ENCODE measurements at regions not wholly inside any gene's neighbourhood (a gene's known extent, or its start where the extent isn't known, plus 50 kb on each side); places are given as distances from the start of the nearest gene placed in this dataset.

- H4K8ac ChIP-seq (ENCODE audit: low read depth in 2 of 2, low read length in 2 of 2) = no peak overlapping the region
- 40% methylated on average over 1 of the region's 5 CpGs; no CpG with 5 or more reads in 1 of the 2 experiments for WGBS, 2 experiments (ENCODE audit: extremely low coverage in 2 of 2, insufficient read length in 1 of 2)
- no peak overlapping the region for H2BK20ac ChIP-seq (ENCODE audit: low read depth, low read length)
- no peak overlapping the region for H2AK5ac ChIP-seq (ENCODE audit: low read depth, low read length)
- no peak overlapping the region for H3K4me2 ChIP-seq (ENCODE audit: low read depth, low read length)
- H3K56ac ChIP-seq (ENCODE audit: extremely low read depth, insufficient read depth, low read length) = no peak overlapping the region
- H4K91ac ChIP-seq (ENCODE audit: insufficient read depth, low read depth, low read length) = no peak overlapping the region
- no peaks in the 10 kb centered on the region for H3K79me1 ChIP-seq (ENCODE audit: low read depth in 1 of 2, low read length in 2 of 2)
- no peak overlapping the region for H3K4ac ChIP-seq (ENCODE audit: low read depth, low read length)
- no peak overlapping the region for H3K18ac ChIP-seq (ENCODE audit: low read depth, low read length)
- ChIA-PET POLR2A (ENCODE audit: unreplicated experiment) (no interaction called here), CTCF (interaction anchor here (0.6 kb wide), 1 partner anchor 468 kb away, joined by 3 read pairs; no protein-coding TSS in a partner anchor)
- H2BK120ac ChIP-seq (ENCODE audit: low read depth, low read length) = no peak overlapping the region
- no peaks in the 10 kb centered on the region for H4K20me1 ChIP-seq (ENCODE audit: insufficient read depth, low read length)
- in situ Hi-C loops (cut with MboI; ENCODE audit: low sequenced_read_pairs) = no loop called here
- peaks cover 15% of the 10 kb centered on the region for H3K27me3 ChIP-seq (ENCODE audit: control insufficient read depth, insufficient read depth, low read length)
- H2AK9ac ChIP-seq (replicated peaks; ENCODE audit: low read depth, low read length, poor library complexity) = no peak overlapping the region
- no peak overlapping the region for H3K27ac ChIP-seq (ENCODE audit: insufficient read depth, low read length)
- no peak overlapping the region for H2BK5ac ChIP-seq (ENCODE audit: low read depth, low read length, poor library complexity, severe bottlenecking)
- no peaks in the 10 kb centered on the region; the same call in 1 of the 2 replicates for H3K9me3 ChIP-seq (ENCODE audit: control insufficient read depth, insufficient read depth, low read length)
- H2BK15ac ChIP-seq (ENCODE audit: low read depth, low read length) = no peak overlapping the region
- H3K4me3 ChIP-seq (ENCODE audit: insufficient read depth, low read depth, low read length) = no peak overlapping the region
- intact Hi-C loops (cut with micrococcal nuclease) = no loop called here
- DNase-seq (no peak), ATAC-seq (ENCODE audit: low read depth) (no peak)
- H3K4me1 ChIP-seq (ENCODE audit: control insufficient read depth, insufficient read depth, low read length) = peaks cover 1% of the 10 kb centered on the region; the same call in 1 of the 2 replicates
- no peaks in the 10 kb centered on the region for H3K36me3 ChIP-seq (ENCODE audit: control insufficient read depth, insufficient read depth, low read length)
- dilution Hi-C loops (cut with HindIII; ENCODE audit: low sequenced_read_pairs, unreplicated experiment) = no loop called here
- H2AFZ ChIP-seq (replicated peaks; ENCODE audit: low read length, poor library complexity) = no peak overlapping the region
- H3K9me1 ChIP-seq (ENCODE audit: insufficient read depth, low read length) = no peaks in the 10 kb centered on the region
- no peak overlapping the region for H3K14ac ChIP-seq (replicated peaks; ENCODE audit: low read depth, low read length)
- no peak overlapping the region for H3K23ac ChIP-seq (ENCODE audit: low read depth, low read length)
- H3K9ac ChIP-seq (ENCODE audit: low read depth, low read length) = no peak overlapping the region
- TF ChIP-seq RCOR1 (IDR thresholded peaks at IDR 0.05; ENCODE audit: insufficient replicate concordance, low read length) (no peak), ELK1 (IDR thresholded peaks at IDR 0.05; ENCODE audit: borderline replicate concordance, low read depth, low read length) (no peak), POLR2A (IDR thresholded peaks at IDR 0.05; ENCODE audit: low read depth, low read length) (no peak), CHD1 (IDR thresholded peaks at IDR 0.05; ENCODE audit: low read depth, low read length) (no peak), FOS (IDR thresholded peaks at IDR 0.05; ENCODE audit: low read depth, low read length) (no peak), CEBPB (IDR thresholded peaks at IDR 0.05; ENCODE audit: low read depth, low read length) (no peak), NFE2L2 (IDR thresholded peaks at IDR 0.05; ENCODE audit: low read depth, low read length) (no peak), SMC3 (IDR thresholded peaks at IDR 0.05; ENCODE audit: low read depth, low read length) (no peak)
- H4K5ac ChIP-seq (ENCODE audit: low read depth, low read length) = no peak overlapping the region
- no TSS peak for BruUV-seq (replicated peaks)
These were observed 154.4 kb upstream of the ERCC6L2 start for GRCh38 chr9:95721061-95721531.
